GM19099 (cell line): ENCODE measurements at regions not wholly inside any gene's neighbourhood (a gene's known extent, or its start where the extent isn't known, plus 50 kb on each side); places are given as distances from the start of the nearest gene placed in this dataset.

Source experiments
- POLR2A ChIP-seq: IDR thresholded peaks from 3 replicates; pipeline ENCODE4 v1.6.1; 2011; ENCODE audit warnings: low read depth; ENCODE audit not compliant: insufficient read length; ENCODE audit errors: extremely low read depth

DNA sequence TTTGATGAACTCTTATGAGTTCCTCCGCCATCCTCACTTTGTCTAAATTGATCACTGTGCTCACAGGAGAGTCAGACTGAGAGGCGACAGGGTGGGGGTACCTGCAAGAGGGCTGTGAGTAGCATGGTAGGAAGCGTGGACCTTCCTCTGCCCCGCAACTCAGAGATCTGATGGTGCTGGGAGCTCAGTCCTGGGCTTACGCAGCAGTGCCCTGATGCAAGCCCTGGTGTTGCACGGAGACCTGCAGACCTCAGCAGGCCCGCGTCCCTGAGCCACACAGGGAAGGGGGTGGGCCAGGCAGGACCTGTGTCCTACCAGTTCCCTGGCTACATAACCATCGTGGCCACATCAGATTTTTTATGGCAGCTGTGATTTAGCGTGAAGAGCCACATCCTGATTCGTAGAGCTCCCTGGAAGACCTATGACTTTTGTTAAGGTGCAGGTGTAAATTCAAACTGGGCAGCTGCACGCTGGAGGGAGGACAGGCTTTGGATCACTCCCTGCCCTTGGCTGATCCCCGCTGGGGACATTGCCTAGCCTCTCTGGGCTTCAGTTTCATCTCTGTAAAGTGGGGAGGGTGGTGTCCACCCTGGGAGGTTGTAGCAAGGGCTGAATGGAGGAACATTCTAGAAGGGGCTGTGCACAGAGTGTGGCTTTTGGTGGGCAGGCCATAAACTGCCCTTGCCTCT, 176.1 kb downstream of the KLF13 start:
- TF ChIP-seq POLR2A, result no peak

DNA sequence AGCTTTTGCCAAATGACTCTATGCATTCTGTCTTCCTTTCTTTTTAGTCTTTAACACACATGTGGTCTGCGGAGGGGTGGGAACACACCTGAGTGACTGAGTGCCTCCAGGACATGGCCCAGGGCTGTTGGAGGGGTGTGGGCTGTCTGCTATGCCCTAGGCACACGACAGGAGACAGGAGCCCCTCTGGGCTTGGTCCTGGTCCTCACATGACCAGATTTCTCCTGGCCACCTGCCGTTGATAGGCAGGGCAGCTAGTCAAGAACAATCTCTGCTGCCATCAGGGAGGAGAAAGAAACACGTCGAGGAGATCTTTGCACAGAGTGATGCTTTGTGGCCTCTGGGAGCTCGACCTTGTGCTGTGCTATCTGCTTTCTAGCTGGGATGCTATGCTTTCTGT, 176.6 kb downstream of the KLF13 start:
- TF ChIP-seq POLR2A, result no peak

DNA sequence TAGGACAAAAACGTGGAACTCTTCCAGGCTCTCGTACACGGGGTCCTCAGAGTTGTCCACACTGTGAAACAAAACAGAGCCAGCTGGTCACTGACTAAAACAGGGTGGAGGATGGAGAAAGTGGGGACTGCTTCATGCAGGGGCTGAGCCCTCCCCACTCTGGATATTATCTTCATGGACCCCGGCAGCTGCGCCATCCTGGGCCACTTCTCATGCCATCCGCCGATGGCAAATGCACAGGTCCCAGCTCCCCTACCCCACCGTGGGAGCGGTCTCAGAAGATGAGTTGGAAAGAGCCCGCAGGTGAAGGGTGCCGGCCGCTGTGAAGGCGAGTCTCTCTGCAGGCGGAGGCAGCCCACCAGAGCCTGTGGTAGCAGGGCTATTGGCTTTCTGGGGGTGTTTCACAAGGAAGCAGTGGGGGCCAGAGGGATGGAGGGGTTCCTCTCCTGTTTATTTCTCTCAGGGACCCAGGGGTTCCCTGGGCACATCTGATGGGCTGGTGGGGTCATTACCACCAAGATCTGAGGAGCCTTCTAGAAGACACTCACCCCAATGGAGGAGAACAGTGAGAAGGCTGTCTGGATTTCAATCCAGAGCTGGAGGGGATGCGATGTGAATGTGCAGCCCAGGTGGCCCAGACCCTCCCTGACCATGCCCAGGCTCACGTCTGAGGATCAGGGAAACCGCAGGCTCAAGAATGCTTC, 177.3 kb downstream of the KLF13 start:
- TF ChIP-seq POLR2A, result no peak

DNA sequence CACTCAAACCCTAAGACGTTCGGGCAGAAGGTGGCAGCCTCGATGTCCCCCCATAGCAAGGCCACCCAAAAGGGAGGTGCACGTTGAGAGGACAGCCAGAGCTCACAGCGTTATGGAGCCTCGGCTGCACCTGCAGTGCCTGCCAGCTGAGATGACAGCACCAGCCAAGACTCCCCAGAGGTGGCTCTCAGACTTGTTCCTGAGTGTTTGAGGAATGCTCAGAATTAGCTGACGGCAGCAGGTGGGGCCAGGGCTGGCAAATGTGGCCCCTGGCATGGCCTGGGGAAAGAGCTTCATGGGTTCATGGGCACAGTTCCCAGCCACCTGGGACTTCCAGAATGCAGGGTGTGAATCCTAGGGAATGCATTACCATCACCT, 177.8 kb downstream of the KLF13 start:
- TF ChIP-seq POLR2A, result no peak

DNA sequence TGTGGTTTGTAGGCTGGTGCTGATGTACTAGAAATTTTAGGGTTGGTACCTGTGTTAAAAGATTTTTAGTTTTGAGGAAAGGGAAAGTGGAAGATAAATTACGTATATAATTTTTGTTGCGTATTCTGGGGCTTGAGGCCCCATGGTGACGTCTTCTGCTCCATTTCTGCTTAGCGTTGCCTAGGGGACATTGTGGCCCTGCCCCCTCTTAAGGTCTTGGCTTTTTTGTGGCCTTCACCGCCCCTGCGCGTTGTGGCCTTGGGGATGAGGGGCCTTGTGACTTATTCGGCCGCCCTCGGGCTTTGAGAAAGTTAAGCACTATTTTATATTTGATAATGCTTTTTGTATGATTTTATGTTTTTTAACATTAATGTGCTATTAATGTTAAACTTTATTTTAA, 182.0 kb downstream of the KLF13 start:
- TF ChIP-seq POLR2A, result no peak

DNA sequence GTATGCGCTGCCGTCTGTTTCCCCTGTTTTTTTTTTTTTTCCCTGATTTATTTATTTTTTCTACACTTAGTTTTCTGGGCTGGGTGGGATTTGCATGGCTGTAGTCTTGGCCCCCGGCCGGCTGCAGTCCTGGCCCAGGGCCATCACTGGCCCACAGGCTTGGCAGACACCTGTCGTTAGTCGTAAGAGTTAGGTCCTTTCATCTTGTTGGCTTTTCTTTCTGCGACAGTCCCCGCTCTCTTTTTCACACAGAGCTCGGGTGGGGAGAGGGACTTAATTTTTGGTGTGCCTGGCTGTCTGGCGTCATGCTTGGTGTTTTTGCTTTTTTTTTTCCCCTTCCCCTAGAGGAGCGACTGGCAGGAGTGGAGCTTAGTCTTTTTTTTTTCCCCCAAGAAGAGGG, 183.4 kb downstream of the KLF13 start:
- no peak for TF ChIP-seq POLR2A

DNA sequence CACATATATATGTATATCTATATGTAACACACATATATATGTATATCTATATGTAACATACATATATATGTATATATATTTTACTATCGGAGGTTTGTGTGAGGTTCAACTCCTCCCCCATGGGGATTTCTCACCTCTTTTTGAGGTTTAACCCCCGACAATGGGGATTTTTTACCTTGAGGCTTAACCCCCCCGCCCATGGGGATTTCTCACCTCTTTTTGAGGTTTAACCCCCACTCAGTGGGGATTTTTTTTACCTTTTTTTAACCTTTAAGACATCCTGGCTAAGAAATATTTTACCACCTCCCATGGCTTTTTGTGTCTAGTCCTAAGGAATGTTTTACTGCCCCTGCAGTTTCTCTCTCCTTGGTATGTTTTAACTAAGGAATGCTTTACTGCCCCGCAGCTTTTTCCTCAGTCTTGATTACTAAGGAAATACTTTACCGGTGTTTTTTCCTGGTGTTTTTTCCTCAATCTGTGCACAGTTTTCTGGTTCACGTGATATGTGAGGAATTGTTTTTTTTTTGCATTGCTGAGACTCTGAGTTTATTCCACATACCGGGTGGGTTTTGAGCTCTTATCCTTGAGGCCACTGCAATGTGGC, 185.2 kb downstream of the KLF13 start:
- TF ChIP-seq POLR2A, result no peak

DNA sequence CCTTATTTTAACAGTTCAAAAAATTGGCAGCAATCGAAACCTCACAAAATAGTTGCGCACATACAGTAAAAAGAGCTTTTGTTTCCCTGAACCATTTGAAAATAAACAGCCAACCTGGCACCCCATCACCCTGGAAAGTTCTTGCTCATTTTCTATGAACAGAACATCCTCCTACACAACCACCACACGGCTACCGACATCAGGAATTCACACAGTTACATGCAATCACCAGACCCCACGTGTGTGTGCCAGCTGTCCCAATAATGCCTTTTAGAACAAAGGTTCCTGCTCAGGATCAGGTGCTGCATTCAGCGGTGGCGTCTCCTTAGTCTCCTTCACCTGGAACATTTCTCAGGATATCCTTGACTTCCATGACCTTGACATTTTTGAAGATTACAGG, 186.5 kb downstream of the KLF13 start:
- no peak for TF ChIP-seq POLR2A

DNA sequence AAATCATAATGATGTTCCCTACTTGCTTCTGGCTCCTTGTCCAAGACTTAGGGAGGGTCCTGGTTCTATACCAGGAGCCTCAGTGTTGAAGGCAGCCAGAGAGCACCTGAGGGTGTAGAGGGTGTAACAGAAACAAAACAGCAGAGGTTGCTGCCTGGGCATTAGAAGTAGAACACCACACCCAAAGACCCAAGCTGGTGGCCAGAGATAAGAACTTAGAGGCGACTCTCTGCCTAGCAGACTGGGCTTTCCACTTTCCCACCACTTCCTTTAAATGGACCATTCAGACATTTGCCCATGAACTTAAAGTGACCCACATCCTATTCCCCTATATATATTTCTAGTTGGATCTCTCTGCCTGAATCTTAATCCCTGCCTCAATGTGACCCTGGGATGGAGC, 189.8 kb downstream of the KLF13 start:
- no peak for TF ChIP-seq POLR2A

DNA sequence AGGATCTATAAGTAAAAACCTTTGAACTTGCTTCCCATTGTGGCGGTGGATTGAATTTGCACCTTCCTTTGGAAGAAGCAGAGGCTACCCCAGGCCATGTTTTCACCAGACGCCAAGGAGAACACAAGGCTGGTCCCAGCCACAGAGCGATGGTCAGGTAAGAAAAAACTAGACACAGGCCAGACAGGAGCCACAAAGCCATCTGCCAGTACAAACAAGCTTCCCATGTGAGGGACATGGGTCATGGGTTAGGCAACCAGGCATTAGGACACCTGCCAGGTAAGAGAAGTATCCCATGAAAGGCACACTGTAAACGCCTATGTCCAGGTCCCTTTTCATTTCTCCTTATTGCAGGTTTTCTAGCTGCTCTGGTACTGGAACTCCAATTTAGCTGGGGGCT, 190.2 kb downstream of the KLF13 start:
- TF ChIP-seq POLR2A, result no peak

DNA sequence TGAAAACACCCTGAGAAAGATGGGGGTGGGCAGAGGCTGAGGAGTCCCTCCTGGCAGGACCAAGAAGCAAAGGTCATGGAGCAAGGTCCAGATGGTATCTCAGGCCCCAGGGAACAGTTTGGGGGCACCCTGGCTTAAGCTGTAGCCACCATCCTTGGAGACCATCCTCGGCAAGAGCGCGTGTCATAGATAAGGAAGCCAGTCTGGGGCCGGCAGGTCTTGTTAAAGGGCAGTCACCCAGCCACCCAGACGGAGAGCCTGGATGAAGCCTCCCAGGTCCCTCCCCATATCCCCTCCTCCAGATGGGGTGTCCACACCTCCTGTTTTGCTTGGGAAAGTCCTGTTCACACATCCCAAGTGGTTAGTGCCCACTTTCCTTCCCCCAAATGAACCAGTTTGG, 191.1 kb downstream of the KLF13 start:
- TF ChIP-seq POLR2A, result no peak

DNA sequence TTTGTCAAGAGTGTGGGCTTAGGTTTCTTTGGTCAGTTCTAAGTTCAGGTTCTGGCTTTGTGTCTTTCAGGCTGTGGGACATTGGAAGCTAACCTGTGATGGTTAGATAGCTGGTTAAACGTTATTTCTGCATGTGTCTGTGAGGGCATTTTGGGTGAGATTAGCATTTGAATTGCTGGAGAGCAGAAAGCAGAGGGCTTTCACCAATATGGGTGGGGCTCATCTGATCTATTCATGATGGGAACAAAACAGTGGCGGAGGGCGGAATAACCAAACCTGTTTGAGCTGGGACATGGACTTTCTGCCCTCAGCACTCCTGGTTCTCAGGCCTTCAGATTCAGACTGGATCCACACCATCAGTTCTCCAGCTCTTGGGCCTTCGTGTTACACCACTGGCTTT, 195.4 kb downstream of the KLF13 start:
- TF ChIP-seq POLR2A, result no peak

DNA sequence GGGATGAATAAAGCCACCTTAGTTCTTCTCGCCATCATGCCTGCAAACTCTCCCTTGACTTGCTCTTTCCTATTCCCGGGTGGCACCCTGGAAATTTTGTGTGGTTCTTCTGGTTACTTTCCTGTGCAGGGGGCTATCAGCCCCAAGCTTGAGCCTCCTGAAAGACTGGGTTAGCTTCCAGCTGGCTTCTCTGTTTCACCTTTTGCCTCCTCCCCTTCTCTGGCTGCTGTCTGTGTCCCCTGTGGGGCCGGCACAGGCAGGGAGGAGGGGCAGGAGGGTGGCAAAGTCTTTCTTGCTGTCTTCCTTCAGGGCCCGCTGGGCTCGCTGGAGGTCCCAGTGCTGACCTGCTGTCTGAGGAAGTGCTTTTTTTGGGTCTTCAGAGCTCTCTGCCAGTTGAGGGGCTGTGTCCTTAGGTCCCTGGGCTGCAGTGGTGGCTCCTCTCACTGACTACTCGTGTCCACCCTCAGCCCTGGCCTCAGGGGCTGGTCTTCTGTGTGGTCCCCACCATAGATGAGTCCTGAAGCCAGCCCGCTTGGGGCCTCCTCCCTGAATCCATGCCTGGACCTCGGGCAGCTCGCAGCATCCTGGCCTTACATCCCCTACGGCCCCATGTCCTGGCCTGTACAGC, 196.5 kb downstream of the KLF13 start:
- no peak for TF ChIP-seq POLR2A

DNA sequence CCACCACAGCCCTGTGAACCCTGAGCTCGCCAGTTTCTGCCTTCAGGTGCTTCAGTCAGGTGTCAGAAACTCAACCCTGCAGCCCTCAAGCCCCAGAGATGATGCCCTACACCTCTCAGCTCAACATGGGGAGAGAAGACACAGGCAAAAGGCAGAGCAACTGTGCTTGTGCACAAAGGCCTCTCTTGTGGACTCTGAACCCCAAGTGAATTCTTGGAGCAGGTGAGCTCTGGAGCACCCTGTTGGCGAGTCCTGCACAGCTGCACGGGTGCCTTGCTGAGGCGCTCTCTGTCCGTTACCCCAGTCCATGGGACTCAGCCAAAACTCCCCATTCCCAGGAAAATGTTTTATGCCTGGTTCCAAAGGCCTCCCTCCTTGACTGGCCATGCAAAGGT, 197.0 kb downstream of the KLF13 start:
- no peak for TF ChIP-seq POLR2A

DNA sequence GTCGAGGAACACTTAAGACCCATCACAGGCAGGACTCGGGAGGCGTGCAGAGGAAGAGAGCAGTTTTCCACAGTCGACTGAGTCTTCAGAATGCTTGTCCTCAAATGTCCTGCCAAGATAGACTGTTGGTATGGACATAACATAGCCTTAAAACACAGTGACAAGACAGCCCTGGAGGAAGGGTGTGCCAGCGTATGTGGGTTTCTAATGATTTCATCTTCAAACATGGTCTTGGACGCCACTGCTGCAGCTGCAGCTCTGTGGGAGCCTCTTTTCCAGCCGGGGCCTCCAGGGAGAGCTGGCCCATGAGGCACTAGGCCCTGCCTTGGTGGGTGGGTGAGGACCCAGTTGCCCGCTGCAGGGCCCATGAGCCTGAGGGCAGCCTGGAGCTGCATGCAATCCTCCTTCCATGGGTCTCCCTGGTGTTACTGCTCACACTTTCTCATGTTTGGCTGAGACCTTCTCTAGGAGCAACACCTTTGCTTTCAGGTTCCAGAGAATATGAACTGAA, 198.6 kb downstream of the KLF13 start:
- no peak for TF ChIP-seq POLR2A
